Stimulated activated naive CD4-positive, alpha-beta T cell (primary cell): ENCODE measurements at regions not wholly inside any gene's neighbourhood (a gene's known extent, or its start where the extent isn't known, plus 50 kb on each side); places are given as distances from the start of the nearest gene placed in this dataset.

Experiments
- DNase-seq, 6 experiments: peaks; one replicate each; lab custom pipeline; 2025; lab: John Stamatoyannopoulos, UW

GRCh38 chr10:89887830-89888229 lies 186.4 kb downstream of the KIF20B start:
- DNase-seq, result no peak

GRCh38 chr10:89888321-89889070 lies 187.1 kb downstream of the KIF20B start:
- no peak for DNase-seq

- DNase-seq, result no peak
Observed at GRCh38 chr10:89889606-89890005, 188.2 kb downstream of the KIF20B start.

GRCh38 chr10:89891006-89891535 lies 189.7 kb downstream of the KIF20B start:
- DNase-seq, result no peak

GRCh38 chr10:89894051-89894450 lies 192.7 kb downstream of the KIF20B start:
- DNase-seq, result no peak

GRCh38 chr10:89900554-89900953 lies 199.2 kb downstream of the KIF20B start:
- no peak for DNase-seq

- no peak for DNase-seq
Observed at GRCh38 chr10:89901895-89902294, 200.5 kb downstream of the KIF20B start.

- DNase-seq, result no peak
Observed at GRCh38 chr10:89904755-89905154, 203.4 kb downstream of the KIF20B start.

GRCh38 chr10:89909752-89910151 lies 208.4 kb downstream of the KIF20B start:
- no peak for DNase-seq

GRCh38 chr10:89915021-89915420 lies 213.6 kb downstream of the KIF20B start:
- no peak for DNase-seq

GRCh38 chr10:89915968-89916367 lies 214.6 kb downstream of the KIF20B start:
- DNase-seq, result no peak

GRCh38 chr10:89916468-89917215 lies 215.3 kb downstream of the KIF20B start:
- DNase-seq, result no peak

- no peak for DNase-seq
Observed at GRCh38 chr10:89921403-89921802, 220.0 kb downstream of the KIF20B start.

- DNase-seq, result no peak
Observed at GRCh38 chr10:89923661-89924060, 222.3 kb downstream of the KIF20B start.

GRCh38 chr10:89924261-89924660 lies 222.9 kb downstream of the KIF20B start:
- no peak for DNase-seq

GRCh38 chr10:89926736-89927135 lies 225.3 kb downstream of the KIF20B start:
- no peak for DNase-seq

- DNase-seq, result no peak
Observed at GRCh38 chr10:89929282-89930026, 228.1 kb downstream of the KIF20B start.

GRCh38 chr10:89937494-89937893 lies 236.1 kb downstream of the KIF20B start:
- no peak for DNase-seq

- no peak for DNase-seq
Observed at GRCh38 chr10:89940076-89940475, 238.7 kb downstream of the KIF20B start.

GRCh38 chr10:89942217-89942616 lies 240.8 kb downstream of the KIF20B start:
- DNase-seq, result no peak

- no peak for DNase-seq
Observed at GRCh38 chr10:89944138-89944537, 242.7 kb downstream of the KIF20B start.

- no peak for DNase-seq
Observed at GRCh38 chr10:89946106-89946505, 244.7 kb downstream of the KIF20B start.

- no peak for DNase-seq
Observed at GRCh38 chr10:89949496-89949895, 248.1 kb downstream of the KIF20B start.
